MM.1S (cell line): ENCODE measurements at regions not wholly inside any gene's neighbourhood (a gene's known extent, or its start where the extent isn't known, plus 50 kb on each side); places are given as distances from the start of the nearest gene placed in this dataset.

ENCODE experiments used
- DNase-seq: peaks from one replicate; pipeline ENCODE4 v3.0.0-alpha.2; 2015
- H2AFZ ChIP-seq: fragments of 300-600 bp; sonication (generic); 2 replicates; pipeline ENCODE4 v1.6.0; 2016; ENCODE audit warnings: antibody characterized with exemption, low read length
- H3F3A ChIP-seq: fragments of 300-600 bp; sonication (generic); 2 replicates; pipeline ENCODE4 v1.6.1; 2016; ENCODE audit warnings: mild to moderate bottlenecking, antibody characterized with exemption, low read length, moderate library complexity, mixed read lengths; ENCODE audit not compliant: insufficient read depth
- H3K27ac ChIP-seq: fragments of 300-600 bp; sonication (generic); 2 replicates; pipeline ENCODE4 v1.5.1; 2016; ENCODE audit warnings: mild to moderate bottlenecking, low read length
- H3K27me3 ChIP-seq: fragments of 300-600 bp; sonication (generic); replicated peaks from 2 replicates; pipeline ENCODE4 v1.6.0; 2016; ENCODE audit warnings: low read length; ENCODE audit not compliant: insufficient read depth
- H3K36me3 ChIP-seq: fragments of 300-600 bp; sonication (generic); replicated peaks from 2 replicates; pipeline ENCODE4 v1.6.1; 2016; ENCODE audit warnings: mild to moderate bottlenecking, low read length, mixed read lengths; ENCODE audit not compliant: insufficient read depth
- H3K4me1 ChIP-seq: fragments of 300-600 bp; sonication (generic); 2 replicates; pipeline ENCODE4 v1.6.1; 2016; ENCODE audit warnings: low read length, mixed read lengths
- H3K4me2 ChIP-seq: fragments of 300-600 bp; sonication (generic); 2 replicates; pipeline ENCODE4 v1.6.0; 2016; ENCODE audit warnings: low read depth, low read length
- H3K4me3 ChIP-seq: fragments of 300-600 bp; sonication (generic); 2 replicates; pipeline ENCODE4 v1.5.1; 2016; ENCODE audit warnings: low read length, mixed read lengths
- H3K79me2 ChIP-seq: fragments of 300-600 bp; sonication (generic); 2 replicates; pipeline ENCODE4 v1.6.1; 2016; ENCODE audit warnings: mixed run types, low read length, mixed read lengths
- H3K9ac ChIP-seq: fragments of 300-600 bp; sonication (generic); 2 replicates; pipeline ENCODE4 v1.6.1; 2016; ENCODE audit warnings: low read length, mixed read lengths
- H3K9me2 ChIP-seq: fragments of 300-600 bp; sonication (generic); replicated peaks from 2 replicates; pipeline ENCODE4 v1.6.1; 2016; ENCODE audit warnings: mild to moderate bottlenecking, low read length, mixed read lengths; ENCODE audit not compliant: insufficient read depth
- H3K9me3 ChIP-seq: fragments of 300-600 bp; sonication (generic); replicated peaks from 2 replicates; pipeline ENCODE4 v1.6.1; 2016; ENCODE audit warnings: mild to moderate bottlenecking, low read length, mixed read lengths; ENCODE audit not compliant: insufficient read depth
- H4K20me1 ChIP-seq: fragments of 300-600 bp; sonication (generic); 2 replicates; pipeline ENCODE4 v1.6.1; 2016; ENCODE audit warnings: mild to moderate bottlenecking, low read length, moderate library complexity, mixed read lengths; ENCODE audit not compliant: insufficient read depth
- CTCF ChIP-seq: fragments of 300-600 bp; sonication (generic); IDR thresholded peaks from 2 replicates; pipeline ENCODE4 v1.5.1; 2016; ENCODE audit warnings: antibody characterized with exemption, low read length, mixed read lengths
- EZH2 ChIP-seq: fragments of 300-600 bp; sonication (generic); optimal IDR thresholded peaks from 2 replicates; pipeline ENCODE3; 2017; ENCODE audit warnings: low read depth, mild to moderate bottlenecking, antibody characterized with exemption, low read length, mixed read lengths
- EZH2phosphoT487 ChIP-seq: fragments of 300-600 bp; sonication (generic); IDR thresholded peaks from 2 replicates; pipeline ENCODE4 v1.6.1; 2018; ENCODE audit warnings: antibody characterized with exemption, low read length

DNA sequence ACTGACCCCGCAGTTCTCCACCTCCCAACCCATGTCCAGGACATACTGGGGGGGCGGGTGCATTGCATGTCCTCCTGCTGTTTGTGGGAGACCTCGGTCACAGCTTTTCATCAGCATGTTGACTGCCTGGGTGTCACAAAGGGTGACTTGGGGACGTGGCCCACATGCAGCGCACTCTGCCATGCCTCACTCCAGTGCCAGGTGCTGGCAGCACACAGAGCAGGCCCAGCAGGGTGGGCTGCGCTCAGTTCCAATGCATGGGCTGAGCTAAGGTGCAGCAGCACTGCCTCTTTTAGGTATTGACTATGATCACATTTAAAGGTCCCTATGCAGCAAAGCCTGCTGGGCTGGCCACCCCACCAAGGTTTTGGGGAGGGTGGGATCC, 261.9 kb upstream of the SALL3 start:
- TF ChIP-seq CTCF, result no peak
- no peak for TF ChIP-seq EZH2
- no peak for TF ChIP-seq EZH2phosphoT487
- H3F3A ChIP-seq, result no peaks in the 10 kb centered on the region
- no peak overlapping the region for H3K4me2 ChIP-seq
- H3K36me3 ChIP-seq, result no peaks in the 10 kb centered on the region
- H4K20me1 ChIP-seq, result no peaks in the 10 kb centered on the region
- no peaks in the 10 kb centered on the region for H3K27me3 ChIP-seq
- DNase-seq, result no peak
- no peaks in the 10 kb centered on the region for H3K9me2 ChIP-seq
- H3K27ac ChIP-seq, result no peak overlapping the region
- no peak overlapping the region for H2AFZ ChIP-seq
- H3K9ac ChIP-seq, result no peak overlapping the region
- H3K4me1 ChIP-seq, result no peaks in the 10 kb centered on the region
- no peaks in the 10 kb centered on the region for H3K79me2 ChIP-seq
- H3K4me3 ChIP-seq, result no peak overlapping the region
- no peaks in the 10 kb centered on the region for H3K9me3 ChIP-seq

DNA sequence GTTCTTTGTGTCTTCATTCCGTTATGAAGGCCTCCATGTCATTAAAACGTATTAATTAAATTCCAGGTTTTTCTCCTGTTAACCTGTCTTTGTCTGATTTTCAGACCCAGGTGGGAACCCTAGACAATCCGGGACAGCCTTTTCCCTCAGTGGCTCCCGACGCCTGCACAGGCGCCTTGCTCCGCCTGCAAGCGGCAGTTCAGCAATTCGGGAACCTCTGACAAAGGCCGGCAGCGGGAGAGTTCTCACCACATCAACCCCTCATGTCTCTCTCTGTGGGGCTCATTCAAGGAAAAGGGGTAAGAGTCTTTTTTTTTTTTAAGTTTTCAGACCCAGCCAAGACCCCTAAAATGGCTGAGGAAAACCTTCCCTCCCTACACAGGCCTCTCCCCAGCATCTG, 259.8 kb upstream of the SALL3 start:
- no peaks in the 10 kb centered on the region for H3K4me1 ChIP-seq
- H4K20me1 ChIP-seq, result no peaks in the 10 kb centered on the region
- H3K4me3 ChIP-seq, result no peak overlapping the region
- TF ChIP-seq EZH2, result no peak
- TF ChIP-seq EZH2phosphoT487, result no peak
- no peak for TF ChIP-seq CTCF
- no peaks in the 10 kb centered on the region for H3K79me2 ChIP-seq
- H3K27ac ChIP-seq, result no peak overlapping the region
- no peak overlapping the region for H3K9ac ChIP-seq
- no peaks in the 10 kb centered on the region for H3K9me3 ChIP-seq
- H3F3A ChIP-seq, result no peaks in the 10 kb centered on the region
- H3K9me2 ChIP-seq, result no peaks in the 10 kb centered on the region
- H3K27me3 ChIP-seq, result no peaks in the 10 kb centered on the region
- H2AFZ ChIP-seq, result no peak overlapping the region
- H3K36me3 ChIP-seq, result no peaks in the 10 kb centered on the region
- DNase-seq, result no peak
- no peak overlapping the region for H3K4me2 ChIP-seq

- Histone ChIP-seq H3F3A (no peaks in the 10 kb centered on the region), H3K9me2 (no peaks in the 10 kb centered on the region), H3K4me3 (no peak overlapping the region), H2AFZ (no peak overlapping the region), H3K27me3 (no peaks in the 10 kb centered on the region), H3K4me1 (no peaks in the 10 kb centered on the region), H4K20me1 (no peaks in the 10 kb centered on the region), H3K79me2 (no peaks in the 10 kb centered on the region), H3K9me3 (no peaks in the 10 kb centered on the region), H3K27ac (no peak overlapping the region), H3K36me3 (no peaks in the 10 kb centered on the region), H3K4me2 (no peak overlapping the region), H3K9ac (no peak overlapping the region)
- TF ChIP-seq EZH2phosphoT487 (no peak), CTCF (no peak), EZH2 (no peak)
- DNase-seq, result no peak
These were observed 259.0 kb upstream of the SALL3 start for GRCh38 chr18:78720456-78721237.
